Muscle of back (tissue), 3 donors: ENCODE measurements at regions not wholly inside any gene's neighbourhood (a gene's known extent, or its start where the extent isn't known, plus 50 kb on each side); places are given as distances from the start of the nearest gene placed in this dataset.
"Not testable (repeated sequence)": the region's sequence is repeated elsewhere in the genome, so short reads cannot be mapped to it uniquely, and the experiment has no call there.

Source experiments
- DNase-seq, 3 donors: peaks; one replicate each; pipeline versions ENCODE4 v3.0.0 to v3.0.0-alpha.2; 2013

GRCh38 chr12:47373554-47374150, 293.9 kb upstream of the AMIGO2 start:
- DNase-seq, result no peak

GRCh38 chr12:47370421-47370820, 290.7 kb upstream of the AMIGO2 start:
- DNase-seq, result no peak

GRCh38 chr12:47369085-47369484, 289.3 kb upstream of the AMIGO2 start:
- no peak for DNase-seq

GRCh38 chr12:47367912-47368537, 288.3 kb upstream of the AMIGO2 start:
- DNase-seq, result no peak

GRCh38 chr12:47366579-47366978, 286.8 kb upstream of the AMIGO2 start:
- DNase-seq, result no peak

GRCh38 chr12:47366157-47366556, 286.4 kb upstream of the AMIGO2 start:
- peak in 2 of 3 donors; percentile 44 to 63 for DNase-seq

- not testable (repeated sequence) for DNase-seq
Measured at GRCh38 chr12:47365443-47366076, 285.8 kb upstream of the AMIGO2 start.

- no peak for DNase-seq
Measured at GRCh38 chr12:47364261-47364660, 284.5 kb upstream of the AMIGO2 start.

GRCh38 chr12:47362126-47362705, 282.5 kb upstream of the AMIGO2 start:
- no peak for DNase-seq

- peak in 1 of 3 donors; percentile 11 for DNase-seq
Measured at GRCh38 chr12:47361389-47362021, 281.7 kb upstream of the AMIGO2 start.

GRCh38 chr12:47360771-47361388, 281.1 kb upstream of the AMIGO2 start:
- DNase-seq, result peak in 1 of 3 donors; percentile 16

GRCh38 chr12:47360093-47360480, 280.3 kb upstream of the AMIGO2 start:
- DNase-seq, result no peak

- no peak for DNase-seq
Measured at GRCh38 chr12:47359310-47360092, 279.7 kb upstream of the AMIGO2 start.

- DNase-seq, result not testable (repeated sequence)
Measured at GRCh38 chr12:47357006-47357405, 277.2 kb upstream of the AMIGO2 start.

GRCh38 chr12:47356129-47356700, 276.5 kb upstream of the AMIGO2 start:
- DNase-seq, result peak in 1 of 3 donors; percentile 23

GRCh38 chr12:47353508-47353907, 273.7 kb upstream of the AMIGO2 start:
- DNase-seq, result no peak

GRCh38 chr12:47352067-47352466, 272.3 kb upstream of the AMIGO2 start:
- DNase-seq, result no peak

- no peak for DNase-seq
Measured at GRCh38 chr12:47351526-47351925, 271.8 kb upstream of the AMIGO2 start.

GRCh38 chr12:47350062-47350408, 270.3 kb upstream of the AMIGO2 start:
- DNase-seq, result no peak

- DNase-seq, result no peak
Measured at GRCh38 chr12:47349137-47350061, 269.6 kb upstream of the AMIGO2 start.
